GDM1 (cell line): ENCODE measurements at regions not wholly inside any gene's neighbourhood (a gene's known extent, or its start where the extent isn't known, plus 50 kb on each side); places are given as distances from the start of the nearest gene placed in this dataset.

Source experiments
- DNase-seq: peaks from one replicate; lab custom pipeline; 2025; lab: John Stamatoyannopoulos, UW

- DNase-seq, result no peak
Measured at GRCh38 chr3:94179059-94179458, 116.2 kb downstream of the NSUN3 start.

- DNase-seq, result no peak
Measured at GRCh38 chr3:94183551-94183950, 120.7 kb downstream of the NSUN3 start.

- no peak for DNase-seq
Measured at GRCh38 chr3:94184781-94185180, 121.9 kb downstream of the NSUN3 start.

DNA sequence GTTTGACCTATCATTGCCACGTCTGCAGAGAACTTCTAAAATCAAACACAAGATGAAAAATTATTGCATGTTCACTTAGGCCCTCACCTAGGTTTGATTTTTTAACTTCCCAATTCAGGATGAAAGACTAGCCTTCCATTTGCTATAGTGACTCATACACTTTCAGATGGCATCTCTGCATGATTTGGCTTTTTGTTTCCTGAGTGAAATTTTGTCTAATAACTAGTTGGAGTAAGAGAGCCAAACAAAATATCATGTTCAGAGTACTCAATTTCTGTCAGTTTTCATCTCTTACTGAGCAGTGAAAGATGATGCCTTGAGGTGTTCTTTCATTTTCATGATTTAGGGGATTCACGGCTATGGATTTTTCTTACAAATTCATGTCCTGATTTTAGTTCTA, 122.9 kb downstream of the NSUN3 start:
- no peak for DNase-seq

- no peak for DNase-seq
Measured at GRCh38 chr3:94187697-94188096, 124.8 kb downstream of the NSUN3 start.

- DNase-seq, result no peak
Measured at GRCh38 chr3:94195381-94195780, 132.5 kb downstream of the NSUN3 start.

GRCh38 chr3:94206291-94206690, 143.4 kb downstream of the NSUN3 start:
- DNase-seq, result no peak

GRCh38 chr3:94210256-94210655, 147.4 kb downstream of the NSUN3 start:
- no peak for DNase-seq

DNA sequence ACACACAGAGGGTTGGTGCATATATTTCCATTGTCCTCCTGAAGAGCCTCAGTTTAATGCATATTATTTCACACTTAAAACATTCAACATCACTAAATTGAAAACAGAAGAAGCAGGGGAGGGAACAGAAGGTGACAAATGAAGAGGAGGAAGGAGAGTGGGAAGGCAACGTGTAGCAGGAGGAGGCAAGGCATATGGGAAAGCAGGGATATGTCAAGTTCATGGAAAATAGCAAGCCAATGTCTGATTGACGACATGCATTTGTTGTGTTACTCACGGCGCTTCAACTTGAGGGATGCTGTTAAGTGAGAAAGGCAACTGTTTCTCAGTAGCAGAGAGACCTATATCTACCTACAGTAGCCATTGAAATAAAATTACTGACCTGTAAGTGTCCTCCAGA, 154.5 kb downstream of the NSUN3 start:
- no peak for DNase-seq

DNA sequence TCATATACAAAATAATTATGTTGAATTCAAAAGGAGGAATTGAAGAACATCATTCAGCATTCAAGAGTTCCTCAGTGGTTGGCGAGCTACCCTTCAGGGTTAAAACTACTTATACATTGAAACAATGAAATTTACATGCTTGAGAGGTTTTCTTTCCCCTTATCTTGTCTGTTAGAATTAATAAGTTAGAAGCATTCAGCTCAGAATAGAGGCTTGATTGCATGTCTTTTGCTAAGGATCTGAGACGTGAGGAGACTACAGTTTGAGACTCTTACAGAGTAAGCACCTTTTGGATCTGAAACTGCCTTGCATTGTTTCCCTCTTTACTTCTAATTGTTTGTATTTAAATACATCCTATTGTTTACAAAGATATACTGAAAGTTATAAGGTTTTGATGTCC, 157.6 kb downstream of the NSUN3 start:
- DNase-seq, result no peak

- no peak for DNase-seq
Measured at GRCh38 chr3:94221829-94222228, 159.0 kb downstream of the NSUN3 start.

DNA sequence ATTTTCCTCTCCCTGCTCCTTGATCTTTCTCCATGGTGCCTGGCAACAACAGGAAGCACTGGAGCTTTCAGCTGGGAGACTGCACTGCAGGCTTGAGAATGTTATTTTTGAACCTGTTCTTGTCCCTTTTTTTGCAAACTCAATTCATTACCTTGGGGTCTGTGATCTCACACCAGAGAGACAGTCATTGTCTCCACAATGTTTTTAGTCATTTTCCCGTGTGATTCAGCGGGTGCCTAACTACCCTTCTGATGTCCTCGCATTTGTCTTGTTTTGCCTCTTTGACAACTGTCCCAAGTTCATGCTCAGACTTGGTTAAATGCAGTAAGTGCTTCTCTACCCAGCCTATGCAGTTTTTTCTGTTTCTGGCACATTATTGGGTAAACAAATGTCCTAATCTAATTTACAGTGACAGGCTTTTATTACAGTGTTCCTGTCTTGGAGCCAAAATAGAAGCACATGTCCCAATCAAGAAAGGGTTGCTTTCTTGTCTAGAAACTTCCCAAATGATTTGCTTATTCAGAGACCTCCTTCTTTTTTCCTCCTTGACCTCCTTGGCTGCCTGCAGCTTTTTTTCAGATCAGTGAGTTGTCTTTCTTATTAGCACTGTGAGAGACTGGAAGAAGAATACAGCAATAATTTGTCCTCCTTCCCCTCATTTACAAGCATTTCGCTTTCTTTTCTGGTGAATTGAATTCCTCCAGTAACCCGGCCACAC, 162.4 kb downstream of the NSUN3 start:
- no peak for DNase-seq

- no peak for DNase-seq
Measured at GRCh38 chr3:94226078-94226477, 163.2 kb downstream of the NSUN3 start.

- DNase-seq, result no peak
Measured at GRCh38 chr3:94232921-94233320, 170.1 kb downstream of the NSUN3 start.

DNA sequence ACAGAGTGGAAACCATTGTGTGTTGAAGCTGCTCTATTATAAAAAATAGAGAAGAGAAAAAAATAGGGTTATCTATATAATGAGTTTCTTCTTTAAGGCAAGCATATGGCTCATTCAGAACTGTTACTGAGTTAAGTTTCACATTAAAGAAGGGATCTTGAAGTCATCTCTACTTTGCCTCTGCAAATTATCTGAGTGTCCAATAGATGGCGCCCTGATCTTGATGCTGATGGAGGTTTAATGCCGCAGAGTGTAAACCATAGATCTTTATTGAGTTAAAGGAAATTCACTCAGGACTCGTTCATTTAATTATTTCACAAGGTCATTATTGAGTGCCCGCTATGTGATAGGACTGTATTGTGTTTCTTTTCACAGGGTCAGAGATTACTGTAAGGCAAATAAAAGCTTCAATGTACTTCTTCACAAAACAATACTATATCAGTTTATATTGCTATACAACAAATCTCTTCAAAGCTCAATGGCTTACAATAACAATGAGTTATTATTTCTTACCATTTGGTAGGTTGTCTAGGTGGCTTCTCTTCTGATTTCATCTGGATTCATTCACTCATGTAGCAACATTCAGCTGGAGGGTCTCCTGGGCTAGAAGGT, 171.4 kb downstream of the NSUN3 start:
- no peak for DNase-seq

- no peak for DNase-seq
Measured at GRCh38 chr3:94241986-94242385, 179.1 kb downstream of the NSUN3 start.

DNA sequence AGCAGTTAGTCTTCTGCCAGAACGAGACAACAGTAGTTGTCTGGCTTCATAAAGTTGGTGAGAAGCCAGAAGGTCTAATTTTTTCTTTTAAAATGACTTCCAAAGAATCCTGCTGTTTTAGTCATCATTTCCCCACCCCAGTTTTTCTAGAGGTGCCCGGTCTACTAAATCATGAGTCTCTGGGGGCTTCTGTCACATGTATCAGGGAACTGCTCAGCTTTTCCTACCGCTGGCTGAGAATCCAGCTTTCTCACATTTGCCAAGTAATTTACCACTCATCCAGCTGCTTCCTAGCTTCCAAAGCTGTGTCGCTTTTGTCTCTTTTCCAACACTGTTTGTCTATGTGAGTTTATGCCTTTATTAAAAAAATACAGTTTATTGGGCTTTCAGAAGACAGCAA, 183.3 kb downstream of the NSUN3 start:
- DNase-seq, result no peak

DNA sequence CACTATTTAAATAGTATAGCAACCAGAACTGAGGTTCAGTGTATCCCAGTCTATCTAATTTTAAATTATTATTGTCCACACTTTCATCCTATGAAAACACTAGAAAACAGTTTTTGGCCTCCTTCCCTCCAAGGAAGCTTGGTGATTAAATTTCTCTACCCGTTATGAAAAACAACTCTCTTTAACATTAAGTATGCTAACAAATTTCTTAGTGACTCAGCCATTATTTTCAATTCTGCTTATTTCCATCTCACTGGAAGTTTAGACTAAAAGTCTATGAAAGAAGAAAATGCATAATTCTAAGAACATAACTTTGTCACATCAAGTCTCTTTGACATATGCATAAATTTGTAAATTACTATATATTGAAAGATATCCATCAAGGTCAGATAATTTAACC, 185.2 kb downstream of the NSUN3 start:
- no peak for DNase-seq

DNA sequence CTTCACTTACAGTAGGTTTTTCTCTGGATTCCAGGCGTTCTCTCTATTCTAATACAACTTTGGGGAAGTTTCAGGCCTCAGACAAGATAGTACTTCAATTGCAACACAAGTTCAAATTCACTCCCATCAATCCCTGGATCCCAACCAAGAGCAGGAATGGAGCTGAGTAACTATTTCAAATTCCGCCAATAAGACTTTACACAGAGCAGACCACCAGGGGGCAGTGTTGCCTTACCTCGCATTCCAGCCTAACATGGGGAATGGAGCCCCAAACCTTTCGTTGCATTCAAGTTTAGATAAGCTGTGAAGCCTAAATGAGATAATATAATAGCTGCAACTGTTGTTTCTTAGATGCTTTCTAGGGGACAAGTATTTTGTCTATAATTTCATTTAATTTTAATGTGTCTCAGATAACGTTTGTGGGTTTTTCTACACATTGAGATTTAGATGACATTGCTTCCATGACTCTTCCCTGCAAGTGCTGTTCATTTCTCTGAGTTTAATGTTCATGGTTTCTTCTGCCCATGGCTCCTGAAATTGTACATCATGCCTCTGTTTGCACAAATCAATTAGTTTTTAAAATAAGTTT, 186.7 kb downstream of the NSUN3 start:
- peak; percentile 18 for DNase-seq

GRCh38 chr3:94251566-94251965, 188.7 kb downstream of the NSUN3 start:
- no peak for DNase-seq

GRCh38 chr3:94252316-94252715, 189.5 kb downstream of the NSUN3 start:
- DNase-seq, result no peak

DNA sequence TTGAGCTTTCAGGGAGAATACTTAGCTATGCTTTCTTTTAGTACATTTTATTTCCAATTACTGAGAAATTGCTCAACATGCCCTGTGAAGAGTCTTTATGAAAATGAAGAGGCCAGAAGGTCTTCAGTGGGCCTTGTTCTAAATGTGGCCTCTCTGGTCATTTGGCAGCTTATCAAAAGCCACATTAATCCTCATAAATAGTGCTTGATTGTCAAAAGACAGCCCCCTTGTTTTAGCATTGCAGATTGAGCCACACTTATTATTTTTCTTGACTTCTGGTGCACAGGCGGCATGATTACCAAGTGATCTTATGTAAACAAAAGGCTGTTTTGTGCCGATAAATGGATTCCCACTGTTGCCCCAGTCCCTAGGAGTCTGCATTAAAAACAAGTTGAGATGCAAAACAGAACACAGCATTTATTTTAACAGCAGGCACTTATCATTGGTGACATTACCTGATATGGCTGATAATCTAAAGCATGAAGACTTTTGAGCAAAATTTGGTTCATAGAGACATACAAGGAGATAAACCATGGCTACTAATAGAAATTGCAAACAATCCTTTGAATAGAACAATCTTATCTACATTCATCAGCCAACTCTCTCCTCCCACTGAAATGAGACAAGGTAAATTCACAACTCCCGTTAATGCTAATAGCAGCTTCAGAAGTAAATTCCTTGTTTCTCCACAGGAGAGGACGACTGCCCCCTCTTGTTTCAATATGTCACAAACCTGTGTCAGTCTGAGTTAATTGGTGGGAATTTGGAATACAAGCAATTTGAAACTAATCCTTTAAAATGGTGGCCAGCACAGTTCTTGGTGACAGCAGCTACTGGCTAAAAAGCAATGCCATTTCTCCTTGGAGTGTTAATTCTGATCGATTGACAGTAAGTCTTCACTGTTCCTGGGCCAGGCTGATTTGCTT, 194.3 kb downstream of the NSUN3 start:
- no peak for DNase-seq

GRCh38 chr3:94258851-94259250, 196.0 kb downstream of the NSUN3 start:
- no peak for DNase-seq
